SK-N-MC (cell line): ENCODE measurements at regions not wholly inside any gene's neighbourhood (a gene's known extent, or its start where the extent isn't known, plus 50 kb on each side); places are given as distances from the start of the nearest gene placed in this dataset.

ENCODE experiments used
- DNase-seq: peaks from one replicate; pipeline ENCODE4 v3.0.0-alpha.2; 2011; ENCODE audit warnings: low read depth, low spot score
- H3K27ac ChIP-seq: fragments of 200-600 bp; sonication (generic); 2 replicates; pipeline ENCODE4 v1.5.1; 2016; ENCODE audit warnings: mixed run types
- H3K36me3 ChIP-seq: fragments of 200-600 bp; sonication (generic); 2 replicates; pipeline ENCODE4 v1.6.1; 2017; ENCODE audit warnings: antibody characterized with exemption, low read length, mixed read lengths; ENCODE audit not compliant: insufficient read depth
- H3K4me3 ChIP-seq: fragments of 200-600 bp; sonication (generic); 2 replicates; pipeline ENCODE4 v1.5.1; 2016
- H3K9ac ChIP-seq: fragments of 200-600 bp; sonication (generic); 2 replicates; pipeline ENCODE4 v1.8.0; 2017; ENCODE audit warnings: mixed run types, mixed read lengths; ENCODE audit not compliant: insufficient read length
- H3K9me3 ChIP-seq: fragments of 200-600 bp; sonication (generic); 2 replicates; pipeline ENCODE4 v1.6.1; 2017; ENCODE audit warnings: low read depth, mild to moderate bottlenecking, antibody characterized with exemption, low read length, moderate library complexity, mixed read lengths
- EZH2 ChIP-seq: fragments of 200-600 bp; sonication (generic); IDR thresholded peaks from one replicate; pipeline ENCODE4 v1.6.1; 2017; ENCODE audit warnings: antibody characterized with exemption
- FOXP2 ChIP-seq: optimal IDR thresholded peaks from 2 replicates; pipeline ENCODE3; 2011; ENCODE audit warnings: mild to moderate bottlenecking, moderate library complexity; ENCODE audit not compliant: insufficient read depth; ENCODE audit errors: extremely low read length, control extremely low read depth
- POLR2AphosphoS5 ChIP-seq: IDR thresholded peaks from 2 replicates; pipeline ENCODE4 v1.6.1; 2012; ENCODE audit warnings: mild to moderate bottlenecking, low read depth, low read length, borderline replicate concordance

GRCh38 chr13:112246731-112247470 is 129.3 kb upstream of the SPACA7 start:
- no peak overlapping the region for H3K9ac ChIP-seq
- H3K4me3 ChIP-seq = no peak overlapping the region
- no peak overlapping the region for H3K27ac ChIP-seq
- DNase-seq = no peak
- no peak for TF ChIP-seq EZH2
- TF ChIP-seq FOXP2 = no peak
- no peak for TF ChIP-seq POLR2AphosphoS5
- H3K36me3 ChIP-seq = no peaks in the 10 kb centered on the region
- no peaks in the 10 kb centered on the region for H3K9me3 ChIP-seq

DNA sequence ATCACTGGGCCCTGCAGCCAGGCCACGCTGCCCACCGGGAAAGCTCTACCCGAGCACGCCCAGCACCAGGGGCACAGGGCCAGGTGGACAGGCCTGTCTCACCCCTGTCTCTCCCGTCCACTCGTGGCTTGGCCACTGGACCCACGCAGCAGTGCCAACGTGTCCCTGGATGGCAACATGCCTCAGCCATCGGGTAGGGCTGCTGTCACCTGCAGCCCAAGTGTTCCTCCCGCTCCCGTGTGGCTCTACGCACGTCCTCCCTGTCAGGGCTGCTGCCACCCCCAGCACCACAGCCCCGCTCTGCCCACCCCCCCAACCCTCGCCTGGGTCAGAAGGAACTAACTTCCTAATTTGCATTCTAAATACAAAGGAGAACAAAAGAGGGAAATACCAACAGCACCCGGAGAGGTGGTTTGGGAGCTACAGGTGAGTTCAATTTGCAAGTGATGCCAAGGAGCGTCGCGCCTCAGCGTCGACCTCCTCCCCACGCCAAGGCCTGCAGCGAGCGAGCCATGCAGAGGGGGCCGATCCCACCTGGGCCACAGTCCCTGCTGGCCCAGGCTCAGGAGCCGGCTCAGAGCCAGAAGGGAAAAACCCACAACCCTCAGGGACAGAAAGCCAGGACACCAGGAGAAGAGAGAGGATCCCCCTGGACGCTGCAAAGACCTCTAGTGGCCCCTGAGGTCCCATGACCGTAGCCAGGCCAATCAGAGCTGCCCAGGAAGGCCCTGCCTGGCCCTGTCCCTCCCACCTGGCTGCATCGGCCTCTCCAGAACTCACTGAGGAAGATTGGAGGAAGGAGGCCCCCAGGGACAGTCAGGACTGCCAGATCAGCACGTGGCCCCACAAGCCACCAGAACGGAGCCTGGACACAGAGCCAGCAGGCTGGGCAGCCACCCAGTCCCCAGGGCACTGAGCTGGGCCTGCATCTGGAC is 128.4 kb upstream of the SPACA7 start:
- TF ChIP-seq FOXP2 (no peak), EZH2 (no peak), POLR2AphosphoS5 (no peak)
- Histone ChIP-seq H3K9ac (no peak overlapping the region), H3K36me3 (no peaks in the 10 kb centered on the region), H3K4me3 (no peak overlapping the region), H3K27ac (no peak overlapping the region), H3K9me3 (no peaks in the 10 kb centered on the region)
- DNase-seq = no peak

DNA sequence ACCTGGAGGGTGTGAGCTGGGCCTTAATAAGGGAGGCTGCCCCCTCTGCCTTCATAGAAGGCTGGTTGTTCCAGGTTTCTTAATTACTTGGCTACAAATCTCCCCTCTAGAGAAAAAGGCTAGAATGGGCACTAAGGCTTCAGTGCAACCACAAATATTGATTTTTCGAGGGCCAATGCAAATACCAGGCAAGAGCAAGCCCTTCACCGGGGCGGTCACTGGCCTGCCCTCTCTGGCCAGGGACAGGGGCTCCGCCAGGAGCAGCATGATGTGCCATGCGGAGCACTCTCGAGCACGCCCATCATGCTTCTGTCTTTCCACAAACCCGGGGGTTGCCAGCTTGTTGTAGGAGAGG is 127.8 kb upstream of the SPACA7 start:
- Histone ChIP-seq H3K36me3 (no peaks in the 10 kb centered on the region), H3K9me3 (no peaks in the 10 kb centered on the region), H3K9ac (no peak overlapping the region), H3K27ac (no peak overlapping the region), H3K4me3 (no peak overlapping the region)
- TF ChIP-seq EZH2 (no peak), POLR2AphosphoS5 (no peak), FOXP2 (no peak)
- DNase-seq = no peak

GRCh38 chr13:112248862-112249592 is 127.1 kb upstream of the SPACA7 start:
- Histone ChIP-seq H3K9ac (no peak overlapping the region), H3K9me3 (no peaks in the 10 kb centered on the region), H3K36me3 (no peaks in the 10 kb centered on the region), H3K27ac (no peak overlapping the region), H3K4me3 (no peak overlapping the region)
- DNase-seq = no peak
- TF ChIP-seq POLR2AphosphoS5 (no peak), EZH2 (no peak)

GRCh38 chr13:112249644-112250610 is 126.2 kb upstream of the SPACA7 start:
- Histone ChIP-seq H3K36me3 (no peaks in the 10 kb centered on the region), H3K4me3 (no peak overlapping the region), H3K9me3 (no peaks in the 10 kb centered on the region), H3K27ac (no peak overlapping the region), H3K9ac (no peak overlapping the region)
- DNase-seq = no peak
- TF ChIP-seq EZH2 (no peak), FOXP2 (no peak), POLR2AphosphoS5 (no peak)

DNA sequence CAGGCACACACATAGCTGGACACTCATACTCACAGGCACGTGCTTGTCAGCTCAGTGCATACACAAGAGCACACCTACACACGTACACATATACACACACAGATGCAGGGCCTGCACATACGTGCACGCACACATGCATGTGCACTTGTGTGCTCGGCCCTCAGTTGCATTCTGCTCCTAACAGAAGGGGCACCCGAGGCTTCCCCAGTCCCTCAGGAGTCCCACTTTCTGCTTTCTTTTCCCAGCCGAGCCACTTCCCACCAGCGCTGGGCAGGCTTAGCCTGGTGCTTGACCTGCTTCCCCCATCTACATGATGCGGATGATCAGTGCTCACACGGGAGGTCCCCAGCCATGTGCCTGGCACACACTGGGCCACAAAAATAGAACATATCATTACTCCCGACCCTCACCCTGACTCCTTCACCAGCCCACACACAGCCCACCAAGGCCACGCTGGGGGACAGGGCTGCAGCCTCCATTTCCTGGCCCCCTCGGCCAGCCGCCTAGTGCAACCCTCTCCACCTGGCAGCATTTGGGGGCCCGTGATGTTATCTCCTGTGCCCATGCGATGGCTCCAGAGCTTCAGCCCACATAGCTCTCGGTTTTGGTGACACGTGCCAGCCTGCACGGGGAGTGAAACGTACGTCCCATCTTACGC is 125.2 kb upstream of the SPACA7 start:
- no peak for DNase-seq
- no peaks in the 10 kb centered on the region for H3K9me3 ChIP-seq
- no peaks in the 10 kb centered on the region for H3K36me3 ChIP-seq
- TF ChIP-seq FOXP2 (no peak), EZH2 (no peak), POLR2AphosphoS5 (no peak)
- H3K9ac ChIP-seq = no peak overlapping the region
- H3K4me3 ChIP-seq = no peak overlapping the region
- no peak overlapping the region for H3K27ac ChIP-seq

DNA sequence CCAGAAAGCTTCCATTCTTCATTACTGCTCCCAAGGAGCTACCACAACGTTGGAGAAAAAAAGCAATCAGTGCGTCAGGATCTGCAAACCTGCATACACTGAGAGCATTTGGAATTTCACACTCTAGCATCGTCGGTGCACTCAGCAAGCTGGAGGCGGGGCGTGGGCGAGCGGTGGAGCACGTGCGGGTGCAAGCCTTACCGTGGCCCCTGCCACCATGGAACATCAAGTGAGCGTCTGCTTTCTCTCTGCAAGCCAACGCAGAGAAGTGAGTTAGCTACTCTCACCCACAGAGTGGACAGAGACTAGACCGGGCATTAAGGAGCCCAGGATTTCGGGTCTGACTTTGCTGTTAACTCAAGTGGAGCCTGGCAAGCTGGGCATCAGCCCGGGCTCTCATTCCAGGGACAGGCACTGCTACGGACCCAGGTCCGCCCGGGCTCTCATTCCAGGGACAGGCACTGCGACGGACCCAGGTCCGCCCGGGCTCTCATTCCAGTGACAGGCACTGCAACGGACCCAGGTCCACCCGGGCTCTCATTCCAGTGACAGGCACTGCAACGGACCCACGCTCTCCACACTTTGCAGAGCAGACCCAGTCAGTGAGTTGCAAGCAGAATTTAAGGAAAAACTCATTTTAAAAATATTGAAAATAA is 124.1 kb upstream of the SPACA7 start:
- TF ChIP-seq EZH2 = no peak
- TF ChIP-seq FOXP2 = no peak
- TF ChIP-seq POLR2AphosphoS5 = no peak

More for the DNA sequence above, 124.1 kb upstream of the SPACA7 start:
- no peak overlapping the region for H3K9ac ChIP-seq
- no peak overlapping the region for H3K4me3 ChIP-seq
- no peaks in the 10 kb centered on the region for H3K36me3 ChIP-seq
- H3K27ac ChIP-seq = no peak overlapping the region
- H3K9me3 ChIP-seq = no peaks in the 10 kb centered on the region
- no peak for DNase-seq
